GM12872 (cell line): ENCODE measurements at regions not wholly inside any gene's neighbourhood (a gene's known extent, or its start where the extent isn't known, plus 50 kb on each side); places are given as distances from the start of the nearest gene placed in this dataset.

ENCODE experiments used
- TF ChIP-seq, protein P1 (sequence below): IDR thresholded peaks from 3 replicates; pipeline ENCODE4 v1.5.1; 2011; ENCODE audit warnings: low read depth, mild to moderate bottlenecking, low read length, moderate library complexity; ENCODE audit not compliant: insufficient read depth

DNA sequence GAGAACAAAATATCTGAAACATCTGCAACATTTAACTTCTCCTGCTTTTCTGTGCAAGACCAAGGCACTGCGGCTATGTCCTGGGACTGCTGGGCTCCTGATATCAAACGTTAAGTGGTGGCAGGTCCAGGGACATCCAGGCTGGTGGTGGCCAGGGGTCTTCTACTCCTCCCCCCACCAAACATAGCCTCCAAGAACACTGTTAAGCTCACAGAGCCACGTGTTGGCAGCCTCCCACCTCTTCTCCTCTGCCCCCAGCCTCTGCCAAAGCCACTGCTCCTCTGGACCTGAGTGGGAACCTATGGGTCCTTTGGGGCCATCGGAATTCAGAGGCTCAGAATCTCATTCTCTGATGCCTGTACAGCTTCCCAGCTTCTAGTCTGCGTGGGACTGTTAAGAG is 325.7 kb downstream of the ARRDC4 start:
- TF ChIP-seq, protein P1, sequence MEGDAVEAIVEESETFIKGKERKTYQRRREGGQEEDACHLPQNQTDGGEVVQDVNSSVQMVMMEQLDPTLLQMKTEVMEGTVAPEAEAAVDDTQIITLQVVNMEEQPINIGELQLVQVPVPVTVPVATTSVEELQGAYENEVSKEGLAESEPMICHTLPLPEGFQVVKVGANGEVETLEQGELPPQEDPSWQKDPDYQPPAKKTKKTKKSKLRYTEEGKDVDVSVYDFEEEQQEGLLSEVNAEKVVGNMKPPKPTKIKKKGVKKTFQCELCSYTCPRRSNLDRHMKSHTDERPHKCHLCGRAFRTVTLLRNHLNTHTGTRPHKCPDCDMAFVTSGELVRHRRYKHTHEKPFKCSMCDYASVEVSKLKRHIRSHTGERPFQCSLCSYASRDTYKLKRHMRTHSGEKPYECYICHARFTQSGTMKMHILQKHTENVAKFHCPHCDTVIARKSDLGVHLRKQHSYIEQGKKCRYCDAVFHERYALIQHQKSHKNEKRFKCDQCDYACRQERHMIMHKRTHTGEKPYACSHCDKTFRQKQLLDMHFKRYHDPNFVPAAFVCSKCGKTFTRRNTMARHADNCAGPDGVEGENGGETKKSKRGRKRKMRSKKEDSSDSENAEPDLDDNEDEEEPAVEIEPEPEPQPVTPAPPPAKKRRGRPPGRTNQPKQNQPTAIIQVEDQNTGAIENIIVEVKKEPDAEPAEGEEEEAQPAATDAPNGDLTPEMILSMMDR, result no peak

DNA sequence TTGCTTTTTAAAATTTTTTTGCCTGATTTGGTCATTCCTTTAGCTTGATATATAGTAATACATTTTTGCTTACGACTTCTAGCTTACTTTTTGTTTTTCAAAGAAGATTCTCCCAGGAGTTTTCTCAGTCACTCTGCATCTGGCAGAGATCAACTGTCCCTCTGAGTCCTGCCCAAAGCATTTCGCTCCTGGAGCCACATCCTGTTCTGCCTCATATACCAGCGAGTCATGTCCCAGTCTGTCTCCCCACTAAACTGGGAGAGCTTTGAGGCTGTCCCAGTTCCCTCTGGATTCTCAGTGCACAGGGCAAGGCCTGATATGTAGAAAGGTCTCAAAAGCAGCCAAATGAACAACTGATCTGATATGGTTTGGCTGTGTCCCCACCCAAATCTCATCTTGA is 326.3 kb downstream of the ARRDC4 start:
- TF ChIP-seq, protein P1, result no peak

DNA sequence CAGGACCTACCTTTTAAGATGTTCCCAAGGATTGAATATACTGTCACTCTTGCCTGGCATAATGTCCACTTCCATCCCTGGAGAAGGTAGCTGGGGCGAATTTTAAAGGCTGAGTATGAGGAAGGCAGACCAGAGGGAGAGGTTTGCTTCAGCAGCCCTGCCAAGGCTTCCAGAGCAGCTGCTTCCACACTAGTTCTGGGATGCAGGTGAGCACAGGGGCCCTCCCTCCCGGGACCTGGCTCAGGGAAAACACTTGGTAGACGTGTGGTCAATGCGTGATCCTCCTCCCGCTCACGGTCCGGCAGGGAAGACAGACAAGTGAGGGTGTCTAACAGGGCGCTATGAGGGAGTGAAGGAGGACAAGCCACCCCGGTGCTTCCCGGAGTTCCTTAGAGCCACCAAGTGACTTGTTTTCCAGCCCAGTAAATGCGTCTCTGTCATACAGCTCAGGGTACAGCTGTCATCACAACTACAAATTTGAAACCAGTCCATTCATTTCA is 327.6 kb downstream of the ARRDC4 start:
- TF ChIP-seq, protein P1, result no peak

DNA sequence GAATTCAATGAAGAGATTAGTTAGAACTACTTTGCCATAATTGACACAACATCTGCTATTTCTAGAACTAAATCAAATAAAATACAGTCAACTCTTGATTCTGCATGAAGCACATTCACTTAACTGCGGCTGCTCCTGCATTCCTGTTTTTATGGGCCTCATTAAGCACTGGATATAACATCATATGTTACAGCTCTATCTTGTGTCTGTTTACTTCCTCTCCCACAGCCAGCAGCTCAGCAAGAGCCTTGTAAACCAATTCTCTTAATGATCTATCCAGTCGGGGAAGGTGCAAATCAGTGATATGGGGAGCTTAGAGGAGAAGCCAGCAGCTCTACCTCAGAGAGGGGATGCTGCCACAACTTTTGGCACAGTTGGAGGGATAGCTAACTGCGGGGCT is 329.2 kb downstream of the ARRDC4 start:
- TF ChIP-seq, protein P1, result no peak

DNA sequence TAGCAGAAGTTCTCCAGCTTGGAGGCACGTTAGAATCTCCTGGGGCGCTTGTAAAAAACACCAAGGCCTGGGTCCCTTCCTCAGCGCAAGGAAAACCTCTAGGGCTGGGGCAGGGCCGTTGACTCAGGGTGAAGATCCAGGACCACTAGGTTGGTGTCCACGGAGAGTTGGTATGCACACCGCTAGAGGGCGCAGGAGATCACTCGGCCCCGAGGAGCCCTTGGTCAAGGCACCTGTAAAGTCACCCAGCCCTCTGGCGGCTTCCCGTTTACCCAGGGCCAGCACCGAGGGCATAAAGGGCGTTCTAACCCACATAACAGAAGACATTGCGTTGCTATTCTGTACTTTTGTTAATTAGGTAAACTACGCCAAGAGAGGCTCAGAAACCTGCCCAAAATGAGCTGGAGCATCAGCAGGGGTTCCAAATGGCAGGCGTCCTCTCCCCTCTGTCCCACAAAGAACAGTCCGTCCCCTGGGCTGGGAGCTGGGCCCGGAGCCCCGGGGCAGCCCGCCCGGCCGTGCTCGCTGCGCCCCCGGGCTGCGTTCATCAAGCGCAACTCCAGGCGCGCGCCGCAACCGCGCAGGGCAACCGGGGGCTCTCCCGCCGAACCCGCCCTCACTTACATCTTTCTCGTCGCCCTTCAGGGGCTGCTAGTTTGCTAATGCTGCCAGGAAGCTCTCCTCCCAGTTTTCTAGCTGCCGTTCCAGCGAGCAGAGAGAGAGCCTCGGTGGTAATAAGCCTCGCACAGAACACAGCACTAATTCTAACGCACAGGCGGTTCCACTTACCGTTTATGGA is 332.1 kb downstream of the ARRDC4 start:
- TF ChIP-seq, protein P1, result peak; percentile 86

DNA sequence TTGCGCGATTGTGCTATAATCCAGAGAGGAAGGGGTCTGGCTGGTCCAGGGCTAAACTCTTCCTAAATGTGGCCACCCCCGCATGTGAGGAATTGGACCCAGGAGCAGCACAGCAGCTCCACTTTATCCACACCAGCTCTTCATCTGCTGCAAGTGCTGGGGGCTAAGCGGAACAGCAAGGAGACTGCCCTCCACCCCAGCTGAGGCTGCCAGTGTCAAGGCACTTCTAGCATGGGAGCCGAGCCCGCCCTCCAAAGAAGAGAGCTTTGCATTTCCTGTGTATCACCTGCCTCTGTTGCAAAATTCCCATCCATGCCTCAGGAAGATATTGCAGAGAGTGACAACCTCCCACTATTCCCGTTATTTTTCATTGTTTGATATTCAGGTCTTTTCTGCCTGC is 333.6 kb downstream of the ARRDC4 start:
- TF ChIP-seq, protein P1, result no peak

DNA sequence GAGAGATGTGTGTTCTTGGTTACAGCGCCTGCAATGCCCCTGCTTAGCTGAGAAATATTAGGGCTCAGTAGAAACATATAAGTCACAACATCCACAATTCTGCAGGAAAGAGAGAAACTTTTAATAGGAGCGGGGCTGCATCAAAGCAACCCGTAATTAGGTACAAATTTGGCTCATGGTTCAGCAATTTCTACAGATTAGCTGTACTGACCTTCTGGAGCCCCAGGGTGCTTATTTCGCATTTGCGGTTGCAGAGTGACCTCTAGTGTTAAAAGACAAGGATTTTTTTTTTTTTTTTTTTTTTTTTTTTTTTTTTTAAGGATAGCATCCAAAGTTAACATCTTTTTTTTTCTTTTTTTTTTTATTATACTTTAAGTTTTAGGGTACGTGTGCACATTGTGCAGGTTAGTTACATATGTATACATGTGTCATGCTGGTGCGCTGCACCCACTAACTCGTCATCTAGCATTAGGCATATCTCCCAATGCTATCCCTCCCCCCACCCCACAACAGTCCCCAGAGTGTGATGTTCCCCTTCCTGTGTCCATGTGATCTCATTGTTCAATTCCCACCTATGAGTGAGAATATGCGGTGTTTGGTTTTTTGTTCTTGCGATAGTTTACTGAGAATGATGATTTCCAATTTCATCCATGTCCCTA is 334.7 kb downstream of the ARRDC4 start:
- TF ChIP-seq, protein P1, result peak; percentile 31; the same call in 2 of the 3 replicates
